Suprapubic skin (tissue), 4 donors: ENCODE measurements at regions not wholly inside any gene's neighbourhood (a gene's known extent, or its start where the extent isn't known, plus 50 kb on each side); places are given as distances from the start of the nearest gene placed in this dataset.

ENCODE experiments used
- DNase-seq, 2 donors: peaks; one replicate each; pipeline ENCODE4 v3.0.0-alpha.2; 2019; ENCODE audit warnings: low spot score in 2 of 2
- H3K27ac ChIP-seq: fragments of 200-600 bp; sonication (generic); one replicate; pipeline ENCODE4 v1.5.1; 2019
- H3K27me3 ChIP-seq: fragments of 200-600 bp; sonication (generic); one replicate; pipeline ENCODE4 v1.5.1; 2019
- H3K36me3 ChIP-seq: fragments of 200-600 bp; sonication (generic); one replicate; pipeline ENCODE4 v1.5.1; 2019
- H3K4me1 ChIP-seq: fragments of 200-600 bp; sonication (generic); one replicate; pipeline ENCODE4 v1.5.1; 2019
- H3K4me3 ChIP-seq: fragments of 200-600 bp; sonication (generic); one replicate; pipeline ENCODE4 v1.5.1; 2019; ENCODE audit warnings: mild to moderate bottlenecking
- H3K9me3 ChIP-seq: fragments of 200-600 bp; sonication (generic); one replicate; pipeline ENCODE4 v1.5.1; 2019
- CTCF ChIP-seq, 2 donors: fragments of 200-600 bp in 1 of 2; fragments of 450-650 bp in 1 of 2; sonication (generic) in 1 of 2; IDR thresholded peaks; one replicate each; pipeline ENCODE4 v1.5.1; 2016 to 2019; ENCODE audit warnings: antibody characterized with exemption in 2 of 2, mild to moderate bottlenecking in 1 of 2, moderate library complexity in 1 of 2
- EP300 ChIP-seq: sonication (generic); formaldehyde crosslinking; IDR thresholded peaks from one replicate; pipeline ENCODE4 v1.6.1; 2017; ENCODE audit warnings: antibody characterized with exemption
- POLR2A ChIP-seq, 2 donors: fragments of 450-650 bp; IDR thresholded peaks; one replicate each; pipeline ENCODE4 v1.6.1; 2017; ENCODE audit warnings: antibody characterized with exemption in 2 of 2, mild to moderate bottlenecking in 2 of 2, moderate library complexity in 2 of 2
- POLR2AphosphoS5 ChIP-seq, 3 donors: sonication (generic); formaldehyde crosslinking; IDR thresholded peaks; one replicate each; pipeline ENCODE4 v1.6.1; 2017; ENCODE audit warnings: antibody characterized with exemption in 3 of 3
- WGBS: methylation state at CpG from one replicate; pipeline ENCODE4 v1.1.5; 2018; 5-methylcytosine and 5-hydroxymethylcytosine counted together

- no peaks in the 10 kb centered on the region for H3K36me3 ChIP-seq
- H3K4me1 ChIP-seq: no peaks in the 10 kb centered on the region
- no peaks in the 10 kb centered on the region for H3K9me3 ChIP-seq
- no peaks in the 10 kb centered on the region for H3K27me3 ChIP-seq
- DNase-seq: no peak
- 85% methylated on average over 2 of the region's 2 CpGs for WGBS
- H3K27ac ChIP-seq: no peak overlapping the region
- TF ChIP-seq POLR2AphosphoS5 (IDR thresholded peaks at IDR 0.05) (no peak), POLR2A (IDR thresholded peaks at IDR 0.05) (no peak), EP300 (no peak), CTCF (IDR thresholded peaks at IDR 0.05) (no peak)
- H3K4me3 ChIP-seq: no peak overlapping the region
These were observed 72.6 kb downstream of the C3orf38 start for GRCh38 chr3:88222343-88222742.

- TF ChIP-seq CTCF (IDR thresholded peaks at IDR 0.05): no peak
- TF ChIP-seq POLR2AphosphoS5 (IDR thresholded peaks at IDR 0.05): no peak
- WGBS: 78% methylated on average over 8 of the region's 8 CpGs
- Histone ChIP-seq H3K27ac (no peak overlapping the region), H3K36me3 (no peaks in the 10 kb centered on the region), H3K27me3 (no peaks in the 10 kb centered on the region), H3K4me3 (no peak overlapping the region), H3K4me1 (no peaks in the 10 kb centered on the region), H3K9me3 (no peaks in the 10 kb centered on the region)
- no peak for DNase-seq
These were observed 75.7 kb downstream of the C3orf38 start for GRCh38 chr3:88225326-88226008.

GRCh38 chr3:88226910-88227309 is 77.2 kb downstream of the C3orf38 start:
- H3K27ac ChIP-seq: no peak overlapping the region
- TF ChIP-seq EP300 (no peak), CTCF (IDR thresholded peaks at IDR 0.05) (no peak), POLR2AphosphoS5 (IDR thresholded peaks at IDR 0.05) (no peak), POLR2A (IDR thresholded peaks at IDR 0.05) (no peak)
- WGBS: 59% methylated on average over 3 of the region's 3 CpGs

DNA sequence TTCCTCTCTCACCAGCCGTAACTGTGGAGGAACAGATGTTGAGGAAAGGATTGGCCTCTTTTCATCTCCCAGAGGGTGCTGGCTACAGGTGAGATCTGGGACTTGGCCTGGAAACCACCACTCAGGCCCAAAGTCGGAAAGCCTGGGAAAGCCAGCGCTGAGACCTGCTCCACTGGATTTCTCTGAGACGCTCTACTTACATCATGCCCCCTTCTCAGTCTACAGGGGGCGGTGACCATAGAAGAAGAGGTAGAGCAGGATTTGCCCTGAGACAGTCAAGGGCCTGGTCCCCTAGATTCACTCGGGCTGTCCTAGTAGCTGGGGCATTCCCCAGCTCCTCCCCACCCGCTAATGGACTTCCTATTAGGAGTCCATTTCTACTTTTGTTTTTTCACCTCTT is 80.9 kb downstream of the C3orf38 start:
- Histone ChIP-seq H3K4me3 (no peak overlapping the region), H3K27ac (no peak overlapping the region), H3K36me3 (no peaks in the 10 kb centered on the region), H3K27me3 (no peaks in the 10 kb centered on the region), H3K9me3 (no peaks in the 10 kb centered on the region), H3K4me1 (no peaks in the 10 kb centered on the region)
- DNase-seq: no peak
- WGBS: 98% methylated on average over 7 of the region's 7 CpGs
- TF ChIP-seq CTCF (IDR thresholded peaks at IDR 0.05) (no peak), EP300 (no peak), POLR2AphosphoS5 (IDR thresholded peaks at IDR 0.05) (no peak), POLR2A (IDR thresholded peaks at IDR 0.05) (no peak)

More at GRCh38 chr3:88226910-88227309, 77.2 kb downstream of the C3orf38 start:
- H3K27me3 ChIP-seq: no peaks in the 10 kb centered on the region
- no peak for DNase-seq
- H3K36me3 ChIP-seq: no peaks in the 10 kb centered on the region
- no peak overlapping the region for H3K4me3 ChIP-seq
- no peaks in the 10 kb centered on the region for H3K9me3 ChIP-seq
- H3K4me1 ChIP-seq: no peaks in the 10 kb centered on the region

- Histone ChIP-seq H3K4me1 (no peaks in the 10 kb centered on the region), H3K4me3 (no peak overlapping the region), H3K27ac (no peak overlapping the region), H3K36me3 (no peaks in the 10 kb centered on the region), H3K27me3 (no peaks in the 10 kb centered on the region), H3K9me3 (no peaks in the 10 kb centered on the region)
- 88% methylated on average over 4 of the region's 4 CpGs for WGBS
- DNase-seq: no peak
- no peak for TF ChIP-seq POLR2AphosphoS5 (IDR thresholded peaks at IDR 0.05)
- TF ChIP-seq POLR2A (IDR thresholded peaks at IDR 0.05): no peak
- no peak for TF ChIP-seq EP300
- no peak for TF ChIP-seq CTCF (IDR thresholded peaks at IDR 0.05)
These were observed 81.4 kb downstream of the C3orf38 start for GRCh38 chr3:88231207-88231606.
